ENCODE measurements at regions not wholly inside any gene's neighbourhood (a gene's known extent, or its start where the extent isn't known, plus 50 kb on each side); places are given as distances from the start of the nearest gene placed in this dataset.

- H2AFZ ChIP-seq (ENCODE audit: low read depth, low read length), result no peak overlapping the region
- H3K27me3 ChIP-seq (ENCODE audit: control insufficient read depth in 2 of 2, insufficient read depth in 2 of 2, low read length in 2 of 2), result no peaks in the 10 kb centered on the region
- H3K9me1 ChIP-seq (replicated peaks; ENCODE audit: control insufficient read depth, extremely low read depth, insufficient read depth, low read length), result no peaks in the 10 kb centered on the region
- dilution Hi-C loops (cut with MboI; ENCODE audit: extremely low pct_ligation_motif_present, low sequenced_read_pairs), result no loop called here
- H3K79me2 ChIP-seq (ENCODE audit: control insufficient read depth, insufficient read depth, low read length), result no peaks in the 10 kb centered on the region
- TF ChIP-seq GATA2 (IDR thresholded peaks at IDR 0.05; ENCODE audit: insufficient read depth, insufficient read length, low read depth, low read length) (no peak), EZH2 (IDR thresholded peaks at IDR 0.05; ENCODE audit: borderline replicate concordance, low read depth, low read length, severe bottlenecking) (no peak), POLR2AphosphoS5 (IDR thresholded peaks at IDR 0.05; ENCODE audit: insufficient read depth, low read depth, low read length) (no peak), MAX (IDR thresholded peaks at IDR 0.05; ENCODE audit: insufficient read depth, insufficient read length) (no peak), FOS (IDR thresholded peaks at IDR 0.05; ENCODE audit: borderline replicate concordance, insufficient read depth, low read length) (no peak), MYC (IDR thresholded peaks at IDR 0.05; ENCODE audit: low read depth, low read length) (no peak)
- intact Hi-C loops (cut with micrococcal nuclease), result no loop called here
- no peak overlapping the region for H3K4me3 ChIP-seq (replicated peaks in 1 of 3; ENCODE audit: insufficient read depth in 1 of 3, low read depth in 1 of 3, low read length in 3 of 3)
- no peak overlapping the region for H3K27ac ChIP-seq (ENCODE audit: insufficient read depth, low read depth, low read length)
- H4K20me1 ChIP-seq (replicated peaks; ENCODE audit: control insufficient read depth, extremely low read depth, insufficient read depth, low read length), result no peaks in the 10 kb centered on the region
- H3K4me2 ChIP-seq (ENCODE audit: insufficient read depth, low read length), result no peak overlapping the region
- no TSS peak for BruUV-seq (replicated peaks)
- no peak for DNase-seq (ENCODE audit: low read depth, low spot score)
- H3K9me3 ChIP-seq (replicated peaks; ENCODE audit: control insufficient read depth, insufficient read depth, low read length), result peaks cover 3% of the 10 kb centered on the region
- H3K9ac ChIP-seq (replicated peaks; ENCODE audit: extremely low read depth, insufficient read depth, low read length), result no peak overlapping the region
- no peak for FAIRE-seq
- H3K4me1 ChIP-seq (ENCODE audit: control insufficient read depth, extremely low read depth, insufficient read depth, low read length), result no peaks in the 10 kb centered on the region
- ChIA-PET CTCF (no interaction called here), POLR2A (no interaction called here)
- no peaks in the 10 kb centered on the region for H3K36me3 ChIP-seq (ENCODE audit: control insufficient read depth in 2 of 2, extremely low read depth in 1 of 2, insufficient read depth in 2 of 2, low read length in 2 of 2)
These were observed 207.7 kb upstream of the LRRC4C start for GRCh38 chr11:41666951-41667653.

GRCh38 chr11:41675205-41675604, 215.8 kb upstream of the LRRC4C start:
- H2AFZ ChIP-seq (ENCODE audit: low read depth, low read length), result no peak overlapping the region
- TF ChIP-seq JUN (IDR thresholded peaks at IDR 0.05; ENCODE audit: borderline replicate concordance, insufficient read depth, insufficient read length, low read depth) (no peak), POLR2A (IDR thresholded peaks at IDR 0.05; ENCODE audit: low read depth, low read length) (no peak), MYC (IDR thresholded peaks at IDR 0.05; ENCODE audit: low read depth, low read length) (no peak), POLR2AphosphoS5 (IDR thresholded peaks at IDR 0.05; ENCODE audit: insufficient read depth, low read depth, low read length) (no peak), CTCF (IDR thresholded peaks at IDR 0.05; ENCODE audit: extremely low read depth in 1 of 2, insufficient read depth in 1 of 2, low read depth in 1 of 2, low read length in 2 of 2) (no peak), EZH2 (IDR thresholded peaks at IDR 0.05; ENCODE audit: borderline replicate concordance, low read depth, low read length, severe bottlenecking) (no peak), FOS (IDR thresholded peaks at IDR 0.05; ENCODE audit: borderline replicate concordance, insufficient read depth, low read length) (no peak), MAX (IDR thresholded peaks at IDR 0.05; ENCODE audit: insufficient read depth, insufficient read length) (no peak), GATA2 (IDR thresholded peaks at IDR 0.05; ENCODE audit: insufficient read depth, insufficient read length, low read depth, low read length) (no peak)
- no peaks in the 10 kb centered on the region for H3K9me3 ChIP-seq (replicated peaks; ENCODE audit: control insufficient read depth, insufficient read depth, low read length)
- H3K36me3 ChIP-seq (ENCODE audit: control insufficient read depth in 2 of 2, extremely low read depth in 1 of 2, insufficient read depth in 2 of 2, low read length in 2 of 2), result no peaks in the 10 kb centered on the region
- no TSS peak for BruUV-seq (replicated peaks)
- no peaks in the 10 kb centered on the region for H3K4me1 ChIP-seq (ENCODE audit: control insufficient read depth, extremely low read depth, insufficient read depth, low read length)
- H3K9ac ChIP-seq (replicated peaks; ENCODE audit: extremely low read depth, insufficient read depth, low read length), result no peak overlapping the region
- ChIA-PET CTCF (no interaction called here), POLR2A (no interaction called here)
- H4K20me1 ChIP-seq (replicated peaks; ENCODE audit: control insufficient read depth, extremely low read depth, insufficient read depth, low read length), result no peaks in the 10 kb centered on the region
- H3K79me2 ChIP-seq (ENCODE audit: control insufficient read depth, insufficient read depth, low read length), result no peaks in the 10 kb centered on the region
- H3K4me3 ChIP-seq (replicated peaks in 1 of 3; ENCODE audit: insufficient read depth in 1 of 3, low read depth in 1 of 3, low read length in 3 of 3), result no peak overlapping the region
- no peak overlapping the region for H3K27ac ChIP-seq (ENCODE audit: insufficient read depth, low read depth, low read length)
- intact Hi-C loops (cut with micrococcal nuclease) (no loop called here), dilution Hi-C loops (cut with MboI; ENCODE audit: extremely low pct_ligation_motif_present, low sequenced_read_pairs) (no loop called here)
- no peaks in the 10 kb centered on the region for H3K27me3 ChIP-seq (ENCODE audit: control insufficient read depth in 2 of 2, insufficient read depth in 2 of 2, low read length in 2 of 2)
- DNase-seq (ENCODE audit: low read depth, low spot score), result no peak
- H3K4me2 ChIP-seq (ENCODE audit: insufficient read depth, low read length), result no peak overlapping the region
- H3K9me1 ChIP-seq (replicated peaks; ENCODE audit: control insufficient read depth, extremely low read depth, insufficient read depth, low read length), result no peaks in the 10 kb centered on the region
- no peak for FAIRE-seq

All from endothelial cell of umbilical vein (primary cell).